Caki2 (cell line): ENCODE measurements at regions not wholly inside any gene's neighbourhood (a gene's known extent, or its start where the extent isn't known, plus 50 kb on each side); places are given as distances from the start of the nearest gene placed in this dataset.

ENCODE experiments used
- DNase-seq: peaks from one replicate; pipeline ENCODE4 v3.0.0-alpha.2; 2015; ENCODE audit warnings: low read depth
- in situ Hi-C: cut with HindIII; loops from 2 replicates; pipeline ENCODE4 v1.10.0; 2016; ENCODE audit warnings: low sequenced_read_pairs, low pct_unique_long_range_greater_than_20kb, mixed read lengths

GRCh38 chr3:80275120-80275519 lies 507.3 kb upstream of the ROBO1 start:
- DNase-seq = no peak
- in situ Hi-C loops = no loop called here

- in situ Hi-C loops = no loop called here
- no peak for DNase-seq
Observed at GRCh38 chr3:80263260-80263659, 495.5 kb upstream of the ROBO1 start.

DNA sequence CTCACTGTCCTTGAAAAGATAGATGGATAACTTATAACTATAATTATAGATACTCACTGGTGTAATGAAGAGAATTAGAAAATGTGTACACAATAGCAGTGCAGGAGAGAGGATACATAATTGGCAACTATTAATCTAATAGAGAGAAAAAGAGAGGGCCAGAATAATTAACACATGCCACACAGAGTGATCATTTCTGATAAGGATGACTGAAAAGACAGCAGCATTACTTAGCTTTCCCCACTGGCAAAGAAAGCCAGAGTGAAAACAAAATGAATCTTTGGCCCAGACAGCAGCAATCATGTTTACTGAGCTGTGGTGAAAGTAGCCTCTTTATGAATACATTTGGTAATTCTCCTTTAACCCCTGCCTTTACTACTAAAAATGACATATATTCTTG lies 493.3 kb upstream of the ROBO1 start:
- in situ Hi-C loops = no loop called here
- no peak for DNase-seq

DNA sequence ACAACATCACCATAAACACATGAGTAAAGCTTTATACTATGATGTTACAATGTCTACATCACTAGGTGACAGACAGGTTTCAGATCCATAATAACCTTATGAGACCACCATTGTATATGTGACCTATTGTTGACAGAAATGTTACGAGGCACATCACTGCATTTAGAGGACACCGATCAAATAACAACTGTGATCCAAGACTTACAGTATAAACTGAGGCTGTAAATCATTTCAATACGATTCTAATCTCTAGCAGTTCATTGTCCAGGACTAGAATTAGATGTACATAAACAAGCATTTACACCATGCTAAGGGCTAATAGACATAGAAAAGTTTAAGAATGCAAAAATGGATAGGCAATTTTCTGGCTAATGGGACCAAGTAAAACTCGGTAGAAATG lies 491.9 kb upstream of the ROBO1 start:
- in situ Hi-C loops = no loop called here
- DNase-seq = no peak

DNA sequence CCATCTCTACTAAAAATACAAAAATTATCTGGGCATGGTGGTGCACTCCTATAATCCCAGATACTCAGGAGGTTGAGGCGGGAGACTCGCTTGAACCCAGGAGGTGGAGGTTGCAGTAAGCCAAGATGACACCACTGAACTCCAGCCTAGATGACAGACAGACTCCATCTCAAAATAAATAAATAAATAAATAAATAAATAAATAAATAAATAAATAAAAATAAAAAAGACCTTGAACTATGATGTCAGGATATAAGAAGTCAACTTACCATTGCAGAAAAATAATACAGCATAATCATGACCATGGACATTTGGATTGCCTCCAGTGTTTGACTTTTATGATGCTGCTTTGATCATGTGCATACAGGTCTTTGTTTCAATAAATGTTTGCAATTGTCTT lies 484.3 kb upstream of the ROBO1 start:
- no peak for DNase-seq
- in situ Hi-C loops = no loop called here

DNA sequence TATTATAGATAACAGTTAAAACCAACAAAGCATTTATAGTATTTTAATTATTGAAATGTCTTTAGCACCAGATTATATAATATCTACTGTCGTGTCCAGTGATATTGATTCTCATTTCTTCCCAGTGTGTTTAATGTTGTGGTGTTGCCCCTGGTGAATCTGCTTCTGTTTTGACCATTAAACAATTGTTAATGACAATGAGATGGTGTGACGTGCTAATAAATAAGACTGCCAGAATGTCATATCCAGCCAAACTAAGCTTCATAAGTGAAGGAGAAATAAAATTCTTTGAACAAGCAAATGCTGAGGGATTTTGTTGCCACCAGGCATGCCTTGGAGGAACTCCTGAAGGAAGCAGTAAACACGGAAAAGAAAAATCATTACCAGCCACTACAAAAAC lies 480.0 kb upstream of the ROBO1 start:
- in situ Hi-C loops = no loop called here
- no peak for DNase-seq

- in situ Hi-C loops = no loop called here
- DNase-seq = no peak
Observed at GRCh38 chr3:80244390-80244789, 476.6 kb upstream of the ROBO1 start.

- no peak for DNase-seq
- in situ Hi-C loops = no loop called here
Observed at GRCh38 chr3:80241791-80242190, 474.0 kb upstream of the ROBO1 start.

DNA sequence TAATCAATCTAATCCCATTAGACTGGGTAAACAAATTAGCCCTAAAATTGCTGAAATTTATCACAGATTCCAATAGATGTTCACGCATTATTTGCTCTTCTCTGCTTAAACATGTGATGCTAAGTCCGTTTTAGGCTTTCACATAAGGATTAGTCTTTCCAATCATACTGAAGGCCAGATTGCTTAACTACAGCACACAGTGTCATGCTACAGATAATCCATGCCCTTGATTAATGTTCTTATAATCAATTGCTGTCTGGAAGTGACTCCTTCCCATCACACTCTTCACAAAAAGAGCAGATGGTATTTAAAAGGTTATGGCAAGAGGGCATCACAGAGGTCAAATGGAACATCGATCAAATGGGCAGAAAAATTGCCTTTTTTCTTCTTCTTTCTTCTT lies 471.5 kb upstream of the ROBO1 start:
- DNase-seq = no peak
- in situ Hi-C loops = no loop called here

DNA sequence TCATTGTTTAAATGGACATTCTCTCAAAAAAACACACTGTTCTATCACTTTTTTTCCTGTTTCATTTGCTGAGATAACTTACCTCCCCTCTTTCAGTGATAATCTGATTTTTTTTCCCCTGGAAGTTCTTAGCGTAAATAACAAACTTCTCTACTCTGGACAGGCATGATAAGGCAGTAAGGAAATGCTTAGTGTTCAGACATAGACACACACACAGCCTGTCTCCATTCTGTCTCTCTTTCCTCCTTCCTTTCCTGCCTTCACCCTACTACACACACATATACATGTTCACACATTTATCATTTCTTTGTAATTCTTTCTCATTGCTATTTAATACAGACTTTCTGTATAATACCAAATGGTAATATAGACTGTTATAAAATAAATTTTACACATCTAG lies 470.8 kb upstream of the ROBO1 start:
- in situ Hi-C loops = no loop called here
- no peak for DNase-seq

- no peak for DNase-seq
Observed at GRCh38 chr3:80238152-80238551, 470.4 kb upstream of the ROBO1 start.

DNA sequence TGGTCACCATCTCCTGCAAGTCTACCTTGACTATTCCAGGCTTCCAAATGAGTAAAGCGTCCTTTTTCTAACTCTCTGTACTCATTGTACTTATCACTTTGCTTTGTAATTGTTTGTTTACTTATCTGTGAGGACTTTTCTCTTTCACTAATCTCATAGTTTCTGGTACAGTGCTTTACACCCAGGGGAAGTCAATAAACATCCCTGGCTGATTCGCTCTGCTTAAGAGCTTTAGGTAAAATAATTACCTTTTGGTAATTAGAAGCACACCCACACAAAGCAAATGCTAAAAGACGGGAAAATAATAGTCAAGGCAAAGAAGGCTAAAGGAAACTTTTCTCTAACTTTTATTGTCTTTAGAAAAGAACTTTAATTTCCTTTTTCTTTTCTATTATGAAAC lies 466.9 kb upstream of the ROBO1 start:
- DNase-seq = no peak
- in situ Hi-C loops = no loop called here

More at GRCh38 chr3:80238152-80238551, 470.4 kb upstream of the ROBO1 start:
- in situ Hi-C loops = no loop called here

DNA sequence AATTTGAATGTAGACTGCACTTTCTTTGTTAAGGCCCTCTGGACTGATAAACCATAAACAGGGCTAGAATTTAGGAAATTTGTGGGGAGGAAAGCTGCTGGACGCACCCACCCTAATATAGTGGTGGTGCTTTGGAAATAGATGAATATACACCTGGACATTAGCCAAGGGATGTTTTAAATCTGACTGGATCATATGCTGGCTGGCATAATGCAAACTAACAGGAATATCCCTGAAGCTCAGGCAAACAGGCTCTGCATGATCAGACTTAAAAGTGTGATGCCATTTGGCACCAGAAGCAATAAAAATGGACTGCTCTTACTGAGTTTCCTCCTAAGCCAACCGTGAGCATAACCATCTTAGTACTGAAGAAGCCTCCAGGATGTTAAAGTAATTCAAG lies 465.8 kb upstream of the ROBO1 start:
- in situ Hi-C loops = no loop called here
- no peak for DNase-seq

DNA sequence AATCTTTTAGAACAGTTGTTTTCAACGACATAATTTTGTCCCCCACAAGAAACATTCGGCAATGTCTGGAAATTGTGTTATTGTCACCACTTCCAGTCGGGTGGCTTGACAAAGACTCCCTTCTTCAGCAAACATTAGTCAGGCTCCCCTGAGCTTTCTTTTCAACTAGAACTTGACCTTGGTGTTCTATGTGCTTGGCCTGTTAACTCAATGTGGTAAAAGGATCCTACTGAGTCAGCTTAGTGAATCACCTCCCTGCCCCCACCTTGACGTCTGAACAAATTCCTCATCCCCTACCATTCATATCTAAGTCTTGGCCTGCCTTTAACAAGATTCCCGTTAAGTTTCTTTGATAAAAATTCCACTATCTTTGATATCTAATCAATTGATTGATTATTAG lies 465.0 kb upstream of the ROBO1 start:
- in situ Hi-C loops = no loop called here
- peak; percentile 67 for DNase-seq

DNA sequence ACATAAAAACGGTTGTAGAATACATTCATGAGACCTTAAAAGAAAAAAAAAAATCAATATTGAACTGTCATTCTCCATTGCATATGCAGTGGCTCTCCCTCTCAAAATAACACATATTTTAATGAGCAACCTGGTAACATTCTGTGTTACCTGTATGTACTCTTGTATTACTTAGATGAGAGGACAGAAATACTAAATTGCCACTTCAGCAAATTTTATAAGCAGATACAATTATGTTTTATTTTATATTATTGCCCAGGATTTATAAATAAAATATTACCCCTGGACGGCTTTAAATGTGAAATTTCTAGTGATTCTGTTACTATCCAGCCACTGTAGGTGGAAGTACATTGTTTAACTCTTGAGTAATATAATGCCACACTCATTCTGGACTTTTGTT lies 463.2 kb upstream of the ROBO1 start:
- in situ Hi-C loops = no loop called here

GRCh38 chr3:80227216-80227615 lies 459.4 kb upstream of the ROBO1 start:
- no peak for DNase-seq
- in situ Hi-C loops = no loop called here

More for the DNA sequence above, 463.2 kb upstream of the ROBO1 start:
- DNase-seq = no peak

- DNase-seq = no peak
- in situ Hi-C loops = no loop called here
Observed at GRCh38 chr3:80215191-80215590, 447.4 kb upstream of the ROBO1 start.

- in situ Hi-C loops = no loop called here
- DNase-seq = no peak
Observed at GRCh38 chr3:80213086-80213485, 445.3 kb upstream of the ROBO1 start.

DNA sequence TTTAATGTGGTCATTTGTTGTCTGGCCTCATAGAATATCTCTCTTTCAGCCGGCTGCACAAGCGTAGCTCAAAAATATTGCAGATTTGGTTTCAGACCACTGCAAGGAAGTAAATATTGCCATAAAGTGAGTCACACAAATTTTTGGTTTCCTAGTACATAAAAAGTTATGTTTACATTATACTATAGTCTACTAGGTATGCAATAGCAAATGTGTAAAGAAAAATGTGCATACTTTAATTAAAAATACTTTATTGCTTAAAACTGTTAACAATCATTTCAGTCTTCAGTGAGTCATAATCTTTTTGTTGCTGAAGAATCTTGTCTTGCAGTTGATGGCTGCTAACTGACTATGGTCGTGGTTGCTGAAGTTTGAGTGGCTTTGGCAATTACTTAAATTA lies 425.1 kb upstream of the ROBO1 start:
- no peak for DNase-seq
- in situ Hi-C loops = no loop called here

DNA sequence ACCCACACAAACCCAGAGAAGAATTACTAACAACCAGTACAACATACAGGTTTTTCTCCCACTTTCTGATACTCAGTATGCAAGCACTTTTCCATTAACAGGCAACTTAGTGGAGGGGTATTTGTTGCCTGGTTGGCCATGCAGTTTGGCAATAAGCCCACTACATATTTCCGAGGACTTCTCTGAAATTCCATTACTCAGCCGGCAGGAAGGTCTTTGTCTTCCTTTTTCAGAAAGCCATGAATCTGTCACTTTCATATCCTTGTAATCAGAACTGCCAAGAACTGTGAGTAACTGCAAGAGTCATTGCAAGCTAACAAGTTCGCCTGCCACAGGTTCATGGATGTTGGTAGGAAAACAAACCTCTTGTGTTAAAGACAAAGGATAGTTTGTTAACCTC lies 422.3 kb upstream of the ROBO1 start:
- DNase-seq = peak; percentile 31
- in situ Hi-C loops = no loop called here

GRCh38 chr3:80187981-80188380 lies 420.2 kb upstream of the ROBO1 start:
- in situ Hi-C loops = no loop called here
- DNase-seq = no peak
